PC-3 (cell line): ENCODE measurements at regions not wholly inside any gene's neighbourhood (a gene's known extent, or its start where the extent isn't known, plus 50 kb on each side); places are given as distances from the start of the nearest gene placed in this dataset.

ENCODE experiments used
- ATAC-seq: fragments of 200-7000 bp; cut with Tn5 transposase; 2 replicates; pipeline ENCODE4 v1.9.1; 2020; ENCODE audit warnings: mild to moderate bottlenecking, moderate library complexity
- BruUV-seq: library from RNA; stranded (reverse); fragments of 400-500 nt; replicated peaks from 2 replicates; lab custom pipeline; 2021; lab: Mats Ljungman, UMichigan
- CTCF ChIA-PET: fragments of 300-600 bp; sonication (Branson Sonifier 250); formaldehyde crosslinking; loops from one replicate; lab custom pipeline; 2022; ENCODE audit warnings: antibody characterized with exemption; lab: Charles Lee
- POLR2A ChIA-PET: fragments of 300-600 bp; sonication (Branson Sonifier 250); formaldehyde crosslinking; loops from one replicate; lab custom pipeline; 2022; ENCODE audit warnings: antibody characterized with exemption; ENCODE audit not compliant: unreplicated experiment; lab: Charles Lee
- DNase-seq: peaks from one replicate; pipeline ENCODE4 v3.0.0-alpha.2; 2015
- H2AFZ ChIP-seq: fragments of 300-600 bp; sonication (generic); 2 replicates; pipeline ENCODE4 v1.6.0; 2016; ENCODE audit warnings: antibody characterized with exemption, low read length
- H3F3A ChIP-seq: fragments of 300-600 bp; sonication (generic); one replicate; pipeline ENCODE4 v1.6.0; 2017; ENCODE audit warnings: antibody characterized with exemption, low read length, control low read depth, mild to moderate bottlenecking; ENCODE audit not compliant: unreplicated experiment
- H3K27ac ChIP-seq: fragments of 300-600 bp; sonication (generic); 2 replicates; pipeline ENCODE4 v1.5.1; 2016; ENCODE audit warnings: mild to moderate bottlenecking, low read length
- H3K27me3 ChIP-seq: fragments of 300-600 bp; sonication (generic); 2 replicates; pipeline ENCODE4 v1.6.1; 2016; ENCODE audit warnings: low read length, mixed read lengths
- H3K36me3 ChIP-seq: fragments of 300-600 bp; sonication (generic); 2 replicates; pipeline ENCODE4 v1.6.1; 2016; ENCODE audit warnings: low read depth, mixed run types, low read length, mixed read lengths
- H3K4me1 ChIP-seq: fragments of 300-600 bp; sonication (generic); 2 replicates; pipeline ENCODE4 v1.5.1; 2016; ENCODE audit warnings: low read length; ENCODE audit not compliant: insufficient read depth
- H3K4me2 ChIP-seq: fragments of 300-600 bp; sonication (generic); 2 replicates; pipeline ENCODE4 v1.6.0; 2016; ENCODE audit warnings: low read length
- H3K4me3 ChIP-seq: fragments of 300-600 bp; sonication (generic); 2 replicates; pipeline ENCODE4 v1.5.1; 2016; ENCODE audit warnings: mild to moderate bottlenecking, low read length, mixed read lengths
- H3K79me2 ChIP-seq: fragments of 300-600 bp; sonication (generic); 2 replicates; pipeline ENCODE4 v1.6.1; 2017; ENCODE audit warnings: low read length, mixed read lengths
- H3K9ac ChIP-seq: fragments of 300-600 bp; sonication (generic); 2 replicates; pipeline ENCODE4 v1.6.0; 2016; ENCODE audit warnings: mild to moderate bottlenecking, low read length
- H3K9me2 ChIP-seq: fragments of 300-600 bp; sonication (generic); replicated peaks from 2 replicates; pipeline ENCODE4 v1.6.1; 2016; ENCODE audit warnings: mixed run types, low read length, mixed read lengths
- H3K9me3 ChIP-seq: fragments of 300-600 bp; sonication (generic); 2 replicates; pipeline ENCODE4 v1.6.1; 2016; ENCODE audit warnings: low read length, mixed read lengths
- H4K20me1 ChIP-seq: fragments of 300-600 bp; sonication (generic); 2 replicates; pipeline ENCODE4 v1.6.1; 2016; ENCODE audit warnings: low read length, mixed read lengths
- EZH2 ChIP-seq: fragments of 300-600 bp; sonication (generic); IDR thresholded peaks from one replicate; pipeline ENCODE4 v1.6.1; 2017; ENCODE audit warnings: antibody characterized with exemption, mild to moderate bottlenecking, low read length; ENCODE audit not compliant: unreplicated experiment
- EZH2phosphoT487 ChIP-seq: fragments of 300-600 bp; sonication (generic); IDR thresholded peaks from 2 replicates; pipeline ENCODE4 v1.6.1; 2018; ENCODE audit warnings: mild to moderate bottlenecking, antibody characterized with exemption, low read length, borderline replicate concordance
- intact Hi-C: fragments of 100-400 bp; cut with micrococcal nuclease; formaldehyde crosslinking; loops from 2 replicates; pipeline ENCODE4 v1.9.0; 2023
- TF ChIP-seq, protein P1 (sequence below): fragments of 300-600 bp; sonication (generic); conservative IDR thresholded peaks from 2 replicates; pipeline ENCODE4 v1.5.1; 2017; ENCODE audit warnings: antibody characterized with exemption, low read depth, mild to moderate bottlenecking, low read length

DNA sequence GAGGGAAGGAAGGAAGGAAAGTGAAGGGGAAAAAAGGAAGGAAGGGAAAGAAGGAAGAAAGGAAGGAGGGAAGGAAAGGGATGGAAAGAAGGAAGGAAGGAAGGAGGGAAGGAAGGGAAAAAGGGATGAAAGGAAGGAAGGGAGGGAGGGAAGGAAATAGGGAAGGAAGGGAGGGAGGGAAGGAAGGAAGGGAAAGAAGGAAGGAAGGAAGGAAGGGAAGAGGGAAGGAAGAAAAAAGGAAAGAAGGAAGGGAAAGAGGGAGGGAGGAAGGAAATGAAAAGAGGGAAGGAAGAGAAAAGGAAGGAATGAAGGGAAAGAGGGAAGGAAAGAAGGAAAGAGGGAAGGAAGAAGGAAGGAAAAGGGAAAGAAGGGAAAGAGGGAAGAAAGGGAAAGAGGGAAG is 136.9 kb downstream of the BARX1 start:
- Histone ChIP-seq H3K4me2 (no peak overlapping the region), H3K27ac (no peak overlapping the region), H3K9me3 (no peaks in the 10 kb centered on the region), H3K27me3 (peaks cover 9% of the 10 kb centered on the region; the same call in 1 of the 2 replicates), H2AFZ (no peak overlapping the region), H4K20me1 (no peaks in the 10 kb centered on the region), H3K9me2 (no peaks in the 10 kb centered on the region), H3K4me1 (no peaks in the 10 kb centered on the region), H3K9ac (no peak overlapping the region), H3K79me2 (no peaks in the 10 kb centered on the region), H3K4me3 (no peak overlapping the region), H3K36me3 (no peaks in the 10 kb centered on the region), H3F3A (no peaks in the 10 kb centered on the region)
- no peak for ATAC-seq
- no peak for TF ChIP-seq EZH2
- TF ChIP-seq EZH2phosphoT487 = no peak
- TF ChIP-seq, protein P1, sequence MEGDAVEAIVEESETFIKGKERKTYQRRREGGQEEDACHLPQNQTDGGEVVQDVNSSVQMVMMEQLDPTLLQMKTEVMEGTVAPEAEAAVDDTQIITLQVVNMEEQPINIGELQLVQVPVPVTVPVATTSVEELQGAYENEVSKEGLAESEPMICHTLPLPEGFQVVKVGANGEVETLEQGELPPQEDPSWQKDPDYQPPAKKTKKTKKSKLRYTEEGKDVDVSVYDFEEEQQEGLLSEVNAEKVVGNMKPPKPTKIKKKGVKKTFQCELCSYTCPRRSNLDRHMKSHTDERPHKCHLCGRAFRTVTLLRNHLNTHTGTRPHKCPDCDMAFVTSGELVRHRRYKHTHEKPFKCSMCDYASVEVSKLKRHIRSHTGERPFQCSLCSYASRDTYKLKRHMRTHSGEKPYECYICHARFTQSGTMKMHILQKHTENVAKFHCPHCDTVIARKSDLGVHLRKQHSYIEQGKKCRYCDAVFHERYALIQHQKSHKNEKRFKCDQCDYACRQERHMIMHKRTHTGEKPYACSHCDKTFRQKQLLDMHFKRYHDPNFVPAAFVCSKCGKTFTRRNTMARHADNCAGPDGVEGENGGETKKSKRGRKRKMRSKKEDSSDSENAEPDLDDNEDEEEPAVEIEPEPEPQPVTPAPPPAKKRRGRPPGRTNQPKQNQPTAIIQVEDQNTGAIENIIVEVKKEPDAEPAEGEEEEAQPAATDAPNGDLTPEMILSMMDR = no peak
- ChIA-PET POLR2A (no interaction called here), CTCF (no interaction called here)
- DNase-seq = no peak
- BruUV-seq = no TSS peak
- intact Hi-C loops = no loop called here

DNA sequence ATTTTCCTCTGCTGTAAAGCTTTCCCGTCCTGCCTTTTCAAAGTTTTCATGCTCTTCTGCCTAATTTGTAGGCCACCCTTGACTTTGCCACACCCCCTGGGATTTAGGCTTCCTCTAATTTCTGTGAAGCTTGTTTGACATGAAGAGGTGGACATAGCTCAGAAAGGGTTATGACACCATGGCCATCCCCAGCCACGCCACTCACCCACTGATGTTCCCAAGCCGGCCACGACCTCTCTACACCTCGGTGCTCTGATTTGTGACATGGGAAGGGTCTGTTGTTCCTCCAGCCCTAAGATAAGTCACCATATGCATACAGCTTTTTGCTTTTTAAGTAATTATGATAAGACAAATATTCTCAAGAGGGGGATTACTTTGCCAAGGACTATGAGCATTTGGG is 139.5 kb downstream of the BARX1 start:
- H3K27me3 ChIP-seq = peaks cover 9% of the 10 kb centered on the region; the same call in 1 of the 2 replicates
- intact Hi-C loops = no loop called here
- DNase-seq (no peak), ATAC-seq (no peak)
- H3K36me3 ChIP-seq = no peaks in the 10 kb centered on the region
- no peaks in the 10 kb centered on the region for H3K9me2 ChIP-seq
- no peaks in the 10 kb centered on the region for H3K79me2 ChIP-seq
- no peaks in the 10 kb centered on the region for H4K20me1 ChIP-seq
- no peak overlapping the region for H3K27ac ChIP-seq
- H3K4me2 ChIP-seq = no peak overlapping the region
- H3K4me3 ChIP-seq = no peak overlapping the region
- no peaks in the 10 kb centered on the region for H3K4me1 ChIP-seq
- no TSS peak for BruUV-seq
- CTCF ChIA-PET = no interaction called here
- TF ChIP-seq, protein P1 = no peak
- no peak overlapping the region for H2AFZ ChIP-seq
- no peak overlapping the region for H3K9ac ChIP-seq
- POLR2A ChIA-PET = no interaction called here
- no peaks in the 10 kb centered on the region for H3F3A ChIP-seq
- H3K9me3 ChIP-seq = no peaks in the 10 kb centered on the region

DNA sequence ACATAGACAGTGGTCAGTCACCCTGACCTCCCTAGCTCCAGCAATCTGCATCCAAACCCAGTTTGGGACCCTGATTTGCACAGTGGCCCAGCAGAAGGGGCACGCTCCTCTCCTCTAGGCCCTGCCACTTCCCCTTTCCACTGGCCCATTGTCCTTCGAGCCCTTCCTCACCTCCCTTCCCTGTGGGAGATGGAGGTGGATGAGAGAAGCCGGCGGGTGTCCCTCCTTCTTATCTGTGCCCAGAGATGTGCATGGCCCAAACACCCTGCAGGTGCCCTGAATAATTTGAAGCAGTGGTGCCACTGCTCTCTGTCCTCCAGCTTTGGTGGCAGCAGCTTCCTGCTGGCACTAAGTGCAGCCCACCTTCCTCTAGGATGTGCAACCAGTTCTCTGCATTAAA is 140.0 kb downstream of the BARX1 start:
- no peaks in the 10 kb centered on the region for H3K9me3 ChIP-seq
- H3K4me1 ChIP-seq = no peaks in the 10 kb centered on the region
- intact Hi-C loops = no loop called here
- no peak overlapping the region for H3K9ac ChIP-seq
- no peak overlapping the region for H3K4me3 ChIP-seq
- no peak overlapping the region for H2AFZ ChIP-seq
- no peaks in the 10 kb centered on the region for H3K36me3 ChIP-seq
- no peaks in the 10 kb centered on the region for H4K20me1 ChIP-seq
- no peaks in the 10 kb centered on the region for H3K79me2 ChIP-seq
- H3K9me2 ChIP-seq = no peaks in the 10 kb centered on the region
- TF ChIP-seq EZH2 = no peak
- TF ChIP-seq, protein P1 = no peak
- TF ChIP-seq EZH2phosphoT487 = no peak
- H3K27me3 ChIP-seq = peaks cover 9% of the 10 kb centered on the region; the same call in 1 of the 2 replicates
- CTCF ChIA-PET = no interaction called here
- H3K27ac ChIP-seq = no peak overlapping the region
- no TSS peak for BruUV-seq
- DNase-seq = no peak
- POLR2A ChIA-PET = no interaction called here
- H3K4me2 ChIP-seq = no peak overlapping the region
- no peak for ATAC-seq
- H3F3A ChIP-seq = no peaks in the 10 kb centered on the region
